ENCODE measurements at regions not wholly inside any gene's neighbourhood (a gene's known extent, or its start where the extent isn't known, plus 50 kb on each side); places are given as distances from the start of the nearest gene placed in this dataset.

- CTCF ChIA-PET = interaction anchor here (0.5 kb wide), 1 partner anchor 643 kb away, joined by 5 read pairs; no protein-coding TSS in a partner anchor
- TF ChIP-seq, protein P1, sequence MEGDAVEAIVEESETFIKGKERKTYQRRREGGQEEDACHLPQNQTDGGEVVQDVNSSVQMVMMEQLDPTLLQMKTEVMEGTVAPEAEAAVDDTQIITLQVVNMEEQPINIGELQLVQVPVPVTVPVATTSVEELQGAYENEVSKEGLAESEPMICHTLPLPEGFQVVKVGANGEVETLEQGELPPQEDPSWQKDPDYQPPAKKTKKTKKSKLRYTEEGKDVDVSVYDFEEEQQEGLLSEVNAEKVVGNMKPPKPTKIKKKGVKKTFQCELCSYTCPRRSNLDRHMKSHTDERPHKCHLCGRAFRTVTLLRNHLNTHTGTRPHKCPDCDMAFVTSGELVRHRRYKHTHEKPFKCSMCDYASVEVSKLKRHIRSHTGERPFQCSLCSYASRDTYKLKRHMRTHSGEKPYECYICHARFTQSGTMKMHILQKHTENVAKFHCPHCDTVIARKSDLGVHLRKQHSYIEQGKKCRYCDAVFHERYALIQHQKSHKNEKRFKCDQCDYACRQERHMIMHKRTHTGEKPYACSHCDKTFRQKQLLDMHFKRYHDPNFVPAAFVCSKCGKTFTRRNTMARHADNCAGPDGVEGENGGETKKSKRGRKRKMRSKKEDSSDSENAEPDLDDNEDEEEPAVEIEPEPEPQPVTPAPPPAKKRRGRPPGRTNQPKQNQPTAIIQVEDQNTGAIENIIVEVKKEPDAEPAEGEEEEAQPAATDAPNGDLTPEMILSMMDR (conservative IDR thresholded peaks at IDR 0.05; ENCODE audit: low read depth, low read length) = no peak
- no peak for TF ChIP-seq EZH2 (IDR thresholded peaks at IDR 0.05; ENCODE audit: borderline replicate concordance, low read depth, low read length, poor library complexity, severe bottlenecking)
- H3K4me3 ChIP-seq (ENCODE audit: low read depth, low read length, poor library complexity, severe bottlenecking) = no peak overlapping the region
- H3K4me1 ChIP-seq (ENCODE audit: insufficient read depth, low read length, poor library complexity, severe bottlenecking) = no peaks in the 10 kb centered on the region
- H3K9me3 ChIP-seq (ENCODE audit: low read depth, low read length, poor library complexity, severe bottlenecking) = no peaks in the 10 kb centered on the region
- POLR2A ChIA-PET (ENCODE audit: low non-redundant PET) = no interaction called here
- no peaks in the 10 kb centered on the region for H3K36me3 ChIP-seq (ENCODE audit: insufficient read depth, low read length, poor library complexity, severe bottlenecking)
- intact Hi-C loops (cut with micrococcal nuclease; ENCODE audit: unreplicated experiment) = no loop called here
- peaks cover 13% of the 10 kb centered on the region for H3K27me3 ChIP-seq (replicated peaks; ENCODE audit: insufficient read depth, low read depth, low read length, poor library complexity)
- DNase-seq (ENCODE audit: low spot score) = no peak
- no peak overlapping the region for H3K27ac ChIP-seq (ENCODE audit: low read depth, low read length, poor library complexity, severe bottlenecking)
- BruUV-seq (replicated peaks) = no TSS peak
These were observed 175.5 kb upstream of the SHH start for GRCh38 chr7:155987681-155988235.

GRCh38 chr7:155986497-155987160 lies 174.4 kb upstream of the SHH start:
- TF ChIP-seq, protein P1 (conservative IDR thresholded peaks at IDR 0.05; ENCODE audit: low read depth, low read length) = no peak
- no peak for TF ChIP-seq EZH2 (IDR thresholded peaks at IDR 0.05; ENCODE audit: borderline replicate concordance, low read depth, low read length, poor library complexity, severe bottlenecking)
- DNase-seq (ENCODE audit: low spot score) = no peak
- H3K4me3 ChIP-seq (ENCODE audit: low read depth, low read length, poor library complexity, severe bottlenecking) = no peak overlapping the region
- intact Hi-C loops (cut with micrococcal nuclease; ENCODE audit: unreplicated experiment) = no loop called here
- no peaks in the 10 kb centered on the region for H3K4me1 ChIP-seq (ENCODE audit: insufficient read depth, low read length, poor library complexity, severe bottlenecking)
- H3K36me3 ChIP-seq (ENCODE audit: insufficient read depth, low read length, poor library complexity, severe bottlenecking) = no peaks in the 10 kb centered on the region
- H3K27me3 ChIP-seq (replicated peaks; ENCODE audit: insufficient read depth, low read depth, low read length, poor library complexity) = peaks cover 15% of the 10 kb centered on the region
- H3K9me3 ChIP-seq (ENCODE audit: low read depth, low read length, poor library complexity, severe bottlenecking) = no peaks in the 10 kb centered on the region
- ChIA-PET POLR2A (ENCODE audit: low non-redundant PET) (no interaction called here), CTCF (no interaction called here)
- BruUV-seq (replicated peaks) = no TSS peak
- no peak overlapping the region for H3K27ac ChIP-seq (ENCODE audit: low read depth, low read length, poor library complexity, severe bottlenecking)

GRCh38 chr7:155985518-155986250 lies 173.4 kb upstream of the SHH start:
- peaks cover 21% of the 10 kb centered on the region for H3K27me3 ChIP-seq (replicated peaks; ENCODE audit: insufficient read depth, low read depth, low read length, poor library complexity)
- intact Hi-C loops (cut with micrococcal nuclease; ENCODE audit: unreplicated experiment) = no loop called here
- no peak overlapping the region for H3K4me3 ChIP-seq (ENCODE audit: low read depth, low read length, poor library complexity, severe bottlenecking)
- no peaks in the 10 kb centered on the region for H3K4me1 ChIP-seq (ENCODE audit: insufficient read depth, low read length, poor library complexity, severe bottlenecking)
- TF ChIP-seq, protein P1 (conservative IDR thresholded peaks at IDR 0.05; ENCODE audit: low read depth, low read length) = no peak
- TF ChIP-seq EZH2 (IDR thresholded peaks at IDR 0.05; ENCODE audit: borderline replicate concordance, low read depth, low read length, poor library complexity, severe bottlenecking) = no peak
- H3K27ac ChIP-seq (ENCODE audit: low read depth, low read length, poor library complexity, severe bottlenecking) = no peak overlapping the region
- BruUV-seq (replicated peaks) = no TSS peak
- ChIA-PET POLR2A (ENCODE audit: low non-redundant PET) (interaction anchor here (0.6 kb wide), 1 partner anchor 792 kb away, joined by 3 read pairs; no protein-coding TSS in a partner anchor), CTCF (no interaction called here)
- no peaks in the 10 kb centered on the region for H3K36me3 ChIP-seq (ENCODE audit: insufficient read depth, low read length, poor library complexity, severe bottlenecking)
- DNase-seq (ENCODE audit: low spot score) = no peak
- no peaks in the 10 kb centered on the region for H3K9me3 ChIP-seq (ENCODE audit: low read depth, low read length, poor library complexity, severe bottlenecking)
